Sigmoid colon (tissue), 4 donors: ENCODE measurements at regions not wholly inside any gene's neighbourhood (a gene's known extent, or its start where the extent isn't known, plus 50 kb on each side); places are given as distances from the start of the nearest gene placed in this dataset.

ENCODE experiments used
- POLR2A ChIP-seq, 2 donors: fragments of 450-650 bp; IDR thresholded peaks; one replicate each; pipeline ENCODE4 v1.6.1; 2016; ENCODE audit warnings: antibody characterized with exemption in 2 of 2, mild to moderate bottlenecking in 2 of 2, moderate library complexity in 2 of 2
- POLR2AphosphoS5 ChIP-seq, 4 donors: sonication (generic); formaldehyde crosslinking; IDR thresholded peaks; one replicate each; pipeline ENCODE4 v1.6.1; 2017; ENCODE audit warnings: antibody characterized with exemption in 4 of 4

- TF ChIP-seq POLR2AphosphoS5 (IDR thresholded peaks at IDR 0.05): no peak
- no peak for TF ChIP-seq POLR2A (IDR thresholded peaks at IDR 0.05)
Observed at GRCh38 chr13:40379794-40380578, 286.5 kb downstream of the FOXO1 start.
